Germinal center (tissue), 1 donor: ENCODE measurements at regions not wholly inside any gene's neighbourhood (a gene's known extent, or its start where the extent isn't known, plus 50 kb on each side); places are given as distances from the start of the nearest gene placed in this dataset.

Experiments used
- DNase-seq: peaks from one replicate; pipeline ENCODE4 v3.0.0; 2012; ENCODE audit warnings: mixed read lengths, low spot score

GRCh38 chr3:933326-933725, 159.5 kb upstream of the CNTN6 start:
- no peak for DNase-seq

- no peak for DNase-seq
These were observed 148.0 kb upstream of the CNTN6 start for GRCh38 chr3:944786-945185.

GRCh38 chr3:945738-946137, 147.1 kb upstream of the CNTN6 start:
- no peak for DNase-seq

GRCh38 chr3:952906-953305, 139.9 kb upstream of the CNTN6 start:
- no peak for DNase-seq

GRCh38 chr3:963255-963654, 129.6 kb upstream of the CNTN6 start:
- DNase-seq, result no peak

- DNase-seq, result no peak
These were observed 129.1 kb upstream of the CNTN6 start for GRCh38 chr3:963755-964154.

GRCh38 chr3:965826-966225, 127.0 kb upstream of the CNTN6 start:
- no peak for DNase-seq

GRCh38 chr3:966341-966740, 126.5 kb upstream of the CNTN6 start:
- DNase-seq, result no peak

- no peak for DNase-seq
These were observed 119.5 kb upstream of the CNTN6 start for GRCh38 chr3:973340-973739.

GRCh38 chr3:976006-976405, 116.8 kb upstream of the CNTN6 start:
- DNase-seq, result no peak

- DNase-seq, result no peak
These were observed 111.7 kb upstream of the CNTN6 start for GRCh38 chr3:981156-981555.

- DNase-seq, result no peak
These were observed 104.0 kb upstream of the CNTN6 start for GRCh38 chr3:988785-989184.

GRCh38 chr3:992871-993270, 100.0 kb upstream of the CNTN6 start:
- no peak for DNase-seq

GRCh38 chr3:1002010-1002409, 90.8 kb upstream of the CNTN6 start:
- DNase-seq, result no peak

- no peak for DNase-seq
These were observed 85.0 kb upstream of the CNTN6 start for GRCh38 chr3:1007866-1008265.

- DNase-seq, result no peak
These were observed 82.6 kb upstream of the CNTN6 start for GRCh38 chr3:1010228-1010627.

GRCh38 chr3:1015826-1016225, 77.0 kb upstream of the CNTN6 start:
- no peak for DNase-seq

GRCh38 chr3:1017870-1018269, 75.0 kb upstream of the CNTN6 start:
- DNase-seq, result no peak

- DNase-seq, result no peak
These were observed 73.7 kb upstream of the CNTN6 start for GRCh38 chr3:1019157-1019556.

GRCh38 chr3:1026395-1026794, 66.4 kb upstream of the CNTN6 start:
- DNase-seq, result no peak

GRCh38 chr3:1036207-1036826, 56.5 kb upstream of the CNTN6 start:
- DNase-seq, result no peak

GRCh38 chr3:1037631-1038030, 55.2 kb upstream of the CNTN6 start:
- DNase-seq, result no peak
